Activated T-cell treated with anti-CD3 and anti-CD28 coated beads, Interleukin-2, amount 50 U/mL, for 1 hour (primary cell): ENCODE measurements at regions not wholly inside any gene's neighbourhood (a gene's known extent, or its start where the extent isn't known, plus 50 kb on each side); places are given as distances from the start of the nearest gene placed in this dataset.
"Not testable (repeated sequence)": the region's sequence is repeated elsewhere in the genome, so short reads cannot be mapped to it uniquely, and the experiment has no call there.

Source experiments
- DNase-seq: peaks from one replicate; pipeline ENCODE4 v3.0.0-alpha.2; 2020

DNA sequence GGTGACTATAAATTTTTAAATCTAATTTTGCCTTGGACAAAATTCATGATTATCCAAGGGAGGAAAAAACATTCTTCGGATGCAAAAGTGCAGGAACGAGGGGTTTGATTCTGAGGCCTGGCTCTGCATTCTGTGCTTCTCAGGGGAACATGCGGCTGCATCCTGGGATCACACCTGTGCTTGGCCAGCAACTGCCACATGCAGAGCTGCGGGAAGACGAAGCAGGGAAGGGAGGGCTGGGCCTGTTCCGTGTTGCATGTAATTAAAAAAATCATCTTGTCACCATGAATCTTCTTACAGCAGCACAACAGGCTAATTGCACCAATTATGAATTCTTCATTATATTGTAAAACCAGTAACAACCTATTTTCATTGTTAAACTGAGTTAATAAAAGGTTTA lies 158.0 kb upstream of the ALKAL2 start:
- no peak for DNase-seq

DNA sequence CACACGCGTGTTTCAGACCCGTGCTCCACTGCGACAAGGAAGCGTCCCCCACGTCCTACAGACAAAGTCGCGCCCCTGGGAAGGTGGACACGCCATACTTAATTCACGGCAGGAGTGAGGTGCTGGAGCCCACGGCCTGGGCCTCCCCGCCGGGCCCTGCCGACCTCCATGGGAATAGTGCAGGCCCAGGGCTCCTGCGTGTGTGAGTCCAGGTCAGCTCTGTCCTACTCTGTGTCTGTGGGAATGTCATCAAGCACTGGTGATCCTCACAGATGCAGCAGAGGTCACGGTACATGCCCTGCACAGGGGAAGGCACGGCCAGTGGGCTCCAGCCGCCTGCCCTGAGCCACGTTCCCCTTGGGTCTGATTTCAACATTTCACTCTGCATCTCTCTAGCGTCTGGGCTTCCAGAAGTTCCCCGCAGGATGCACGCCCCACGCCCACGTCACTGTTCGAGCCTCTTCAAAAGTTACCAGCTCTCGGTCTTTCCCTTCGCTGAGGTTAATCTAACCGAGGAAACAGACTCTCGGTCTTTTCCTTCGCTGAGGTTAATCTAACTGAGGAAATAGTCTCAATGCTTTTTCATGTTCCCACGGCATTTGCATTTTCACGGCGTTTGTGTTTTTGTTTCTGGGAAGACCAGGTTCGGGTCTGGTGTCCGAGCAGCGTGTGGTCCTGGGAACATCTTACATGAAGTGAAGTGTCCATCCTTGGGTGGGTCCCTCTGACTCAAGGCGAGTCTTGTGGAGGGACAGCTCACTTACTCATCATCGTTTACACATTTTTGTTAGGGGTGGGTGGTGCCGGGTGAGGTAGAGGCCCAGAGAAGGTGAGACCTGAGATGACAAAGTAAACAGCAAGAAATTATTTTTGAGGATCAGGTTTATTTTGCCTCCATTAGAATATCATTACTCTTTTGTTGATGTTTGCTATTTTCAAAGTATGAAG lies 157.3 kb upstream of the ALKAL2 start:
- peak; percentile 54 for DNase-seq

DNA sequence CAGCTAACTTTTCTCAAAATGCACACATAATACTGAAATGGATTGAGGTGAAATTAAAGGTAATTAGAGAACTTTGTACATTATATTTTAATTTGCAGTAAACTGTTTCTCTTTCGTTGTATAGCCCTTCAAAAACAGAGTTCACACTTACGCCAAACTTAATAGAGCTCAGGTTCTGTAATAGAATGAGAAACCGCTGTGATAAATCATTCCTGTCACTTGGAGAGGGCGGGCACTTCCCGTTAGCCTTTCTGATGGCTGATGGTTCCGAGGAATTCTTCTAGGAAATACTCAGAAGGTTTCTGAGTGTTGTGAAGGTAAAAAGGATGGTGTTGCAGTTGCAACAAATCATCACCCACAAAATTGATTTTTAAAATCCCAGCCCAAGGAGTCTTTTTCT lies 155.8 kb upstream of the ALKAL2 start:
- DNase-seq: no peak

- no peak for DNase-seq
Measured at GRCh38 chr2:443216-443615, 155.3 kb upstream of the ALKAL2 start.

DNA sequence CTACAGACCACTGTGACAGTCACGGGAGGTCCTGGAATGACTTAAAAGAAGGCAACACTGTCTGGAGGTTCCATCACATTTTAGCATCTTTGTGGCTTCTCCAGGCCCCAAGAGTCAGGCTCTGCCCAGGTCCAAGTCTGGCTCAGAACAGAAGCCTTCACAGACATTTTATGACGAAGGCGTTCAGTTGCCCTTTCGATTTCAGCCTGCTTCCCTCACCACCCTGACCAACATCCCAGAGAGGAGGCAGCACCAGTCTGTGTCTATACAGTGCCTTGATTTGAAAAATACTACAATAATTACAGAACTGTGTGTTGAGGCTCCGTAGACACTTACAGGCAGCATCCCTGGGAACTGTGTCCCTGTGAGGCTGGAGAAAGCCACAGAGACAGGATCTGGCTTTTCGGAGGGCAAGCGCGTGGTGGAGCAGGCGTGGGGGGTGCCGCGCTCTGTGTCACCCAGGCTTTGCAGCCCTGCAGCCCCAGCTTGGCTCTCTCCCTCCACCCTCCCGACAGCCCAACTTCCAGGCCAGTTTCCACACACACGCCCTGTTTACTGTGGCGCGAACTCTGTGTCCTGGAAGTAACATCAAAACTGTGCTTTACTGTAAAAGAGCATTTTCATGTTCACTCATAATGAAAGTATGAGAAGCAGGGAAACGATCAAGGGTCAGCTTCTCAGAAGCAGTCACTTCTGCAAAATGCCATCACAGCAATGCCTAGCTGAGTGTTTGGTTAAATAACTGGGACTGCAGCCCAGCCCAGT lies 153.5 kb upstream of the ALKAL2 start:
- no peak for DNase-seq

GRCh38 chr2:440403-440740 lies 152.5 kb upstream of the ALKAL2 start:
- no peak for DNase-seq

GRCh38 chr2:439556-440402 lies 151.9 kb upstream of the ALKAL2 start:
- DNase-seq: no peak

GRCh38 chr2:439077-439476 lies 151.2 kb upstream of the ALKAL2 start:
- DNase-seq: no peak

GRCh38 chr2:437756-438393 lies 150.0 kb upstream of the ALKAL2 start:
- DNase-seq: peak; percentile 63

DNA sequence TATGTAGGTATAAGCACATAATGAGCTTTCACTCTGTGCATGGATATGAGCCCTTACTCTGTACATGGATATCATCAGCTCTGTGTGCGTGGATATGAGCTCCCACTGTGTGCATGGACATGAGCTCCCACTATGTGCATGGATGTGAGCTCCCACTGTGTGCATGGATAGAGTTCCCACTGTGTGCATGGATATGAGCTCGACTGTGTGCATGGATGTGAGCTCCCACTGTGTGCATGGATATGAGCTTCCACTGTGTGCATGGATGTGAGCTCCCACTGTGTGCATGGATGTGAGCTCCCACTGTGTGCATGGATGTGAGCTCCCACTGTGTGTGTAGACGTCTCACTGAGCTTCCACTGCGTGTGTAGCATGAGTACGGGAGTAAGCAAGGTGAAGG lies 149.3 kb upstream of the ALKAL2 start:
- no peak for DNase-seq

- DNase-seq: no peak
Measured at GRCh38 chr2:436205-436604, 148.3 kb upstream of the ALKAL2 start.

DNA sequence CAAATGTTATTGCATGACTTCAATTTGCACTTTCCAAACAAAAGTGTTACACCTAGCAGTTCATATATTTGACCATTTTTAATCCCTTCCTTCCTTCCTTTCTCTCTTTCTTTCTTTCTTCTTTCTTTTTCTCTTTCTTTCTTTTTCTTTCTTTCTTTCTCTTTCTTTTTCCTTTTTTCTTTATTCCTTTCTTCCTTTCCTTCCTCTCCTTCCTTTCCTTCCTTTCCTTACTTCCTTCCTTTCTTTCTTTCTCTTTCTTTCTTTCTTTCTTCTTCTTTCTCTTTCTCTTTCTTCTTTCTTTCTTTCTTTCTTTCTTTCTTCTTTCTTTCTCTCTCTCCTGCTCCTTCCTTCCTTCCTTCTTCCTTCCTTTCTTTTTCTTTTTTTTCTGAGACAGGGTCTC lies 146.7 kb upstream of the ALKAL2 start:
- DNase-seq: no peak

- no peak for DNase-seq
Measured at GRCh38 chr2:433216-433615, 145.3 kb upstream of the ALKAL2 start.

- no peak for DNase-seq
Measured at GRCh38 chr2:430291-431040, 142.6 kb upstream of the ALKAL2 start.

DNA sequence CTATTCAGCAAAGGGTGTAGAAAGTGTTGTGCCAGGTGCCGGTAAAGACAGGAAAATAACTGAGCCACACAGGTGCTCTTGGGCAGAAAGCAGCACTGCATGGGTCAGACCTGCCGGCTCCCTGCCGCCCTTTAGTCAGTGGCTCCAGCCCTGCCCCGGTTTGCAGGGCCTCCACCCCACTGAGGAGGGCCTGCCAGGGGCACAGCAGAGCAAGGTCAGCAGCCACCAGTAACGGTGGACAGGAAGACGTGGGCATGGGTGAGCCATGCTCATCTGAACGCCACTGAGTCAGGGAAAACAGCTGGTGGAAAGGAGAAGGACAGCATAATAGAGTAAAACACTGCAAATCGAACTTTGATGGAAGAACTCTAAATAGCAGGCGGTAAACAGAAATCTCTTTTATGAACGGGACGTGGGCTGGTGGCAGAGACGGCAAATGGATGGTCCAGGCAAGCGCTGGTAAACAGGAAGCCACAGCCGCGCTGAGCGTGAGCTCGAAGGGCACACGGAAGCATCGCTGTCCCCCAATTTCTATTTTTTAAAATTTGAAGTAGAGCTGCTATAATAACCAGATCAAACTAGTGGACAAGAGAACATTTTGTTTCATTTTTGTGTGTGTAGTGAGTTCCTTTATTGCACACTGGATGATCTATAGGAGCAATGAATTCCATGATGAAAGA lies 141.8 kb upstream of the ALKAL2 start:
- no peak for DNase-seq

DNA sequence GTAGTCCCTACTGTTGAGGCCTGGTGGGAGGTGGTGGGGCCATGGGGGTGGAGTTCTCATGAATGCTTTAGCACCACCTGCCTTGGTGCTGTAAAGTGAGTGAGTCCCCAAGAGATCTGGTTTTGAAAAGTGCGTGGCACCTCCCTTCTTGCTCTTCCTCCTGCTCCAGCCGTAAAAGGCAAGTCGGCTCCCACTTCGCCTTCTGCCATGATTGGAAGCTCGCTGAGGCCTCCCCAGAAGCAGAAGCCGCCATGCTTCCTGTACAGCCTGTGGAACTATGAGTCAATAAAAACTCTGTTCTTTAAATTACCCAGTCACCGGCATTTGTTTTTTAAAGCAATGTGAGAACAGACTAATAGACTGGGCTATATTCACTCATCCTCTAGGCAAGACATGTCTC lies 141.3 kb upstream of the ALKAL2 start:
- DNase-seq: no peak

DNA sequence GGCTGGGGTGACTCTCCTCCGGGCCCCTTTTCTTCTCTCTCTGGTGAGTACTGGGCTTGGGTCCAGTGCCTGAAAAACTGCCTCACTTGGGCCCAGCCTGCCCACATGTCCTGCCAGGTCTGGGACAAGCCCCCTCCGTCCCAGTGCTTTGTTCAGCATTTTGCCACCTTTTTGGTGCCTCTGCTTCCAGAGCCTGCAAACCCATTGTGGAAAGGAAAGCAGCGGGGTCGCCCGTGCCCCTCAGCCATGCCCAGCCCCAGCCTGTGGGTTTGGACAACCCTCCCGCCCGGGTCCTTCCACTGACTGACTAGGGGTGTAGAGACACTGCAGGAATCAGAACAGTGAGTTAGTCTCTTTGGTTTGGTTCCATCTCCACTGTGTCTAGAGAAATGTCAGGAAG lies 140.7 kb upstream of the ALKAL2 start:
- no peak for DNase-seq

- DNase-seq: not testable (repeated sequence)
Measured at GRCh38 chr2:426696-427095, 138.8 kb upstream of the ALKAL2 start.

- no peak for DNase-seq
Measured at GRCh38 chr2:425947-426346, 138.1 kb upstream of the ALKAL2 start.

DNA sequence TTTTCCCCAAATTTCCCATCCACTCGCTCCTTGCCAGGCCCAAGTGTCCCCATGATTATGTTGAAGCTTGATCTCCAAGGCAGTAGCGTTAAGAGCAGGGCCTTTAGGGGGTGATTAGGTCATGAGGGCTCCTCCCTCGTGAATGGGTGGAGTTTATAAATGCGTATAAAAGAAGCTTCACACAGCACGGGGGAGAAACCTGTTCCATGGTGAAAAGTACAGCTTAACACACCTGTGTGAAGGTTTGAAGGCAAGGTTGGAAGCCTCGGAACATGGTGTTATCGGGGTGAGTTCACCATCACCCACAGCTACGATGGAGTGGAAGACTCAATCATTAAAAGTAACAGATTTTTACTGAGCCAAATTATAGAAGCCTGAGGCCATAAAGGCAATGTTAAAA lies 137.4 kb upstream of the ALKAL2 start:
- DNase-seq: no peak
